HG02852 (cell line): ENCODE measurements at regions not wholly inside any gene's neighbourhood (a gene's known extent, or its start where the extent isn't known, plus 50 kb on each side); places are given as distances from the start of the nearest gene placed in this dataset.
"Not testable (repeated sequence)": the region's sequence is repeated elsewhere in the genome, so short reads cannot be mapped to it uniquely, and the experiment has no call there.

Experiments
- ATAC-seq: cut with Tn5 transposase; IDR thresholded peaks from one replicate; pipeline ENCODE4 v1.9.1; 2021; ENCODE audit warnings: mild to moderate bottlenecking, moderate library complexity; ENCODE audit not compliant: unreplicated experiment

GRCh38 chr16:85527767-85528297 lies 85.3 kb upstream of the GSE1 start:
- ATAC-seq: no peak

- no peak for ATAC-seq
These were observed 84.4 kb upstream of the GSE1 start for GRCh38 chr16:85528528-85529387.

GRCh38 chr16:85529489-85530369 lies 83.4 kb upstream of the GSE1 start:
- ATAC-seq: no peak

GRCh38 chr16:85530370-85530739 lies 82.8 kb upstream of the GSE1 start:
- ATAC-seq: no peak

- no peak for ATAC-seq
These were observed 81.6 kb upstream of the GSE1 start for GRCh38 chr16:85531516-85531915.

GRCh38 chr16:85532147-85532546 lies 81.0 kb upstream of the GSE1 start:
- ATAC-seq: no peak

- ATAC-seq: not testable (repeated sequence)
These were observed 79.5 kb upstream of the GSE1 start for GRCh38 chr16:85533593-85533992.

DNA sequence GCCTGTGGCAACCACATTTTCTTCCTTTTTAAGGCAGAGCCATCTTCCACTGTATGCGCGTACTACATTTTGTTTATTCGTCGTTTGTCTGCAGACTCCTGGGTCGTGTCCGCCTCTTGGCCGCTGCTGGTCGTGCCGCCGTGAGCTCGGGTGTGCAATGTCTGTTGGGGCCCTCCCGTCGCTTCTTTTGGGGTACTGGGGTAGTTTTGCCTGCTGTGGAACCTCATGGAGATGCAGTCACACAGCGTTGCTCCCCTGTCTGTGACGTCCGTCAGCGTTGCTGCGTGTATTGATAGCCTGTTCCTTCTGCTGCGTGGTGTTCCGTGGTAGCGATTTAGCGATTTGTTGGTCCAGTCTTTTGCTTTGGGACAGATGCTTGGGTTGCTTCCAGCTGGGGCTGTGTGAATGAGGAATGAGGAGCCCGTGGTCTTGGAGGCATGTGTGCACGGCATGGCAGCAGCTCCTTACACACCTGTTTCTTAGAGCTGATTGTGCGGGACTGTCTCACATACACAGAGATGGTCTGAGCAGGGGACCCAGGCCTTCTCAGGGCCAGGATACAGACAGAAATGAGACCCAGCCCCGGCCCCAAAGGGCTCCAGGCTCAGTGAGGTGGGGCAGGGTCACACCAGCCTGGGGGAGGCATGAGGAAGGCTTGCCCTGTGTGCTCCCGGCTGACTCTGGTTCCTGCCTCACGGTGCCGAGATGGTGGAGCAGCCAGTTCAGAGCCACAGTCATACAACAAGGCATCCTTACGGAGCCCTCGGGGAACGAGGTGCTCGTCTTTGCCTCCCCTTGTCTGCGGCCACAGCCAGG lies 78.4 kb upstream of the GSE1 start:
- ATAC-seq: no peak

GRCh38 chr16:85535352-85536072 lies 77.6 kb upstream of the GSE1 start:
- ATAC-seq: no peak

GRCh38 chr16:85536073-85536410 lies 77.1 kb upstream of the GSE1 start:
- ATAC-seq: no peak

DNA sequence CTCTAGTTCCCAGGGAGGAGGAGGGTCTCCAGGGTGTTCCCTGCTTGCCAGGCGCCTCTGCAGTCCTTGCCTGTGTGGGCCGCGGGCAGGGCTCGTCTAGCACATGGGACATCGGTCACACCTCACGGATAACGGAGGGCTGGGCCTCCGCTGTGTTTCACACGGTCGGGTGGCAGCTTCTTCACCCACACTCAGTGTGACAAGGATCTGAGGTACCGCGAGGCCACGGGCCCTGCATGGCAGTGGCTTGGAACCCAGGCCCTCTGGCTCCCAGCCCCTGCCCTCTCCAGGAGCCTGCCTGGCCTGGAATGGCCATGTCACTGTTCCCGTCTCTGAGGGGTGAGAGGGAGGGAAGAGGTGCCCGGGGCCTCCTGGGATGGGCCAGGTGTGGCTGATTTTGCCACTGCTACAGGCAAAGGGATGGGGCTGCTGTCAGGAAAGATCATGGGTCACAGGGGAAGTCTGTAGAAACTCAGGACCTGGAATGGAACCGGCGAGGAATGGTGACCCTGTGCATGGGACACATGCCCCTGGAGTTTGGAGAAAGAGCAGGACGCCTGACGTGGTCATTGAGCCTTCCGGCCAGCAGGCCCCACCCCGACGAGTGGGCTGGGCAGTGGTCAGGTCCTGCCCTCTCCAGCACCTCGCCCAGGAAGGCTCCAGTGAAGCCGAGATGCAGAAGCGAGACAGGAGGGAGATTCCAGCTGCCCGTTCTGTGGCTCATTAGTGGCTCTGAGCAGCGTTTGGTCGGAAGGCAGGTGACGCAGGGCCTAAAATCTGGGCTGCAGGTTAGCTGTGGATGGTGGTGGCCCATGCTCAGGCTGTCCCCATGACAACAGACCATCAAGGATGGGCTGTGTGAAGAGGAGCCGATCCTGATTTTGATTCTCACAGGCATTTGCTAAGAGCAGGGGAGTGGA lies 76.5 kb upstream of the GSE1 start:
- no peak for ATAC-seq

DNA sequence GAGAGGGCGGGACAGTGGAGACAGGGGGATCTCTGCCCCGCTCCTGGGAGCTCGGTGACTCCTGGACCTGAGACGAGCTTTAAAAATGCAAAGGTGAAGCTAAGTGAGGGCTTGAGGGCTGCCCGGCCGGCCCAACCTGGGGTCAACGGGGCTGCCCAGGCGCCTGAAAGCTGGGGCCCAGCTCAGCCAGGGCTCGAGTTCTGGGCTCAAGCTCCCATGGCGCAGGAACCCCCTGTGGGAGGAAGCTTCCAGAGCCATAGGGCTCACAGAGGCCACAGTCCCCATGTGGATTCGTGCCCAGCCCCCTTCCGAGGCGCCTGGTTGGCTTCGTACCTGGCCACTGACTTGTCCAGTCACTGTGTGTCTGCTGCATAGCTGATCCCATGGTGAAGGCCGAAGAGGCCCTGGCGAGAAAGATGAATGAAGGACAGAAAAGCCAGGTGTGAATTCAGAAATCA lies 75.8 kb upstream of the GSE1 start:
- no peak for ATAC-seq

- ATAC-seq: no peak
These were observed 75.2 kb upstream of the GSE1 start for GRCh38 chr16:85537795-85538401.

GRCh38 chr16:85539084-85539483 lies 74.0 kb upstream of the GSE1 start:
- ATAC-seq: no peak

- no peak for ATAC-seq
These were observed 73.4 kb upstream of the GSE1 start for GRCh38 chr16:85539629-85540291.

DNA sequence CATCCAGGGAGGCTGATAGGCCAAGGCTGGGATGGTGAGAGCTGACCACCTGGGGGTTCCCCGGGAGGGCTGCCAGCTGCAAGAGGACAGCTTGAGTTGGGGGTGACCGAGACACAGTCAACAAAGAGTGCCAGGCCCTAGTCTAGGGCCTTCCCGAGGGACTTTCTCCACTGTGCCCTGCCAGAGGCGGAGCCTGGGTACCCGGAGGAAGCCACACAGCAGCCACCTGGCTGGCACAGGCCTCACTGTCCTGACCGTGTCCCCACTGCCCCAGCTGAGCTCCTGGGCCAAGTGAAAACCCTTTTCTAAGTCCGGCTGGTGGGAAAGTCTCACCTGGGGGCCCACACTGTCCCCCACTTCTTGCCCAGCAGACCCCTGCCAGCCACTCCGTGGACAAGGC lies 71.9 kb upstream of the GSE1 start:
- ATAC-seq: no peak

DNA sequence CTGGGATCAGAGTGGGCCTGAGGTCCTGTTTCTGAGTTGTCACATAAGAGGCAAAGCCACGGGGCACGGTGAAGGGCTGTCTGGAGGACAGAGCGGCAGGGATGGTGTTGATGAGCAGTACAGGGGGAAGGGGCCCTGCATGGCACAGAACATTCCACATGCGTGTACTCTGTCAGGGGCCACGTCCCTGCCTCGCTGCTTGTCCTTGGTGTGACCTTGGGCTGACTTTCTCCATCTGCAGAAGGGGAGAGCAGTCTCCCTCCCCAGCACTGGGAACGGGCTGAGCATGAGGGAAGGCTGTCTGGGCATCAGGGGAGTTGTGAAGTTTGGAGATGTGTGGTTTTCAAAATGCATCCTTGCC lies 71.5 kb upstream of the GSE1 start:
- no peak for ATAC-seq
